Posterior vena cava (tissue), 2 donors: ENCODE measurements at regions not wholly inside any gene's neighbourhood (a gene's known extent, or its start where the extent isn't known, plus 50 kb on each side); places are given as distances from the start of the nearest gene placed in this dataset.

Experiments used
- DNase-seq: peaks from one replicate; pipeline ENCODE4 v3.0.0-alpha.2; 2020; ENCODE audit warnings: low spot score
- intact Hi-C, 2 donors: fragments of 100-400 bp; cut with DNase I; formaldehyde crosslinking; loops; one replicate each; pipeline versions ENCODE4 v1.14.1 to v1.14.2; 2022 to 2023
- donor health status: DM: yes; HTN: yes; CAD: no.
- donor health status: DM: yes; HTN: yes; CAD: no.

- intact Hi-C loops = no loop called here
- DNase-seq = no peak
Observed at GRCh38 chr16:8239443-8239842, 350.9 kb downstream of the TMEM114 start.

GRCh38 chr16:8237452-8237851 is 352.9 kb downstream of the TMEM114 start:
- DNase-seq = no peak
- intact Hi-C loops = no loop called here

GRCh38 chr16:8236816-8237215 is 353.5 kb downstream of the TMEM114 start:
- intact Hi-C loops = no loop called here
- no peak for DNase-seq

GRCh38 chr16:8230497-8230896 is 359.8 kb downstream of the TMEM114 start:
- intact Hi-C loops = no loop called here
- no peak for DNase-seq

GRCh38 chr16:8229011-8229520 is 361.2 kb downstream of the TMEM114 start:
- intact Hi-C loops = no loop called here
- DNase-seq = no peak

- intact Hi-C loops = no loop called here
- no peak for DNase-seq
Observed at GRCh38 chr16:8217201-8217600, 373.1 kb downstream of the TMEM114 start.

- intact Hi-C loops = no loop called here
- DNase-seq = no peak
Observed at GRCh38 chr16:8204769-8205168, 385.5 kb downstream of the TMEM114 start.

- no peak for DNase-seq
- intact Hi-C loops = no loop called here
Observed at GRCh38 chr16:8204096-8204495, 386.2 kb downstream of the TMEM114 start.

GRCh38 chr16:8203101-8203500 is 387.2 kb downstream of the TMEM114 start:
- DNase-seq = no peak
- intact Hi-C loops = no loop called here

- DNase-seq = no peak
- intact Hi-C loops = no loop called here
Observed at GRCh38 chr16:8200839-8201238, 389.5 kb downstream of the TMEM114 start.

- intact Hi-C loops = no loop called here
- DNase-seq = no peak
Observed at GRCh38 chr16:8199390-8199789, 390.9 kb downstream of the TMEM114 start.

GRCh38 chr16:8194794-8195193 is 395.5 kb downstream of the TMEM114 start:
- DNase-seq = no peak
- intact Hi-C loops = no loop called here

GRCh38 chr16:8188841-8189240 is 401.5 kb downstream of the TMEM114 start:
- intact Hi-C loops = no loop called here
- DNase-seq = no peak

GRCh38 chr16:8187782-8188372 is 402.4 kb downstream of the TMEM114 start:
- no peak for DNase-seq
- intact Hi-C loops = no loop called here

GRCh38 chr16:8184854-8185253 is 405.5 kb downstream of the TMEM114 start:
- DNase-seq = no peak
- intact Hi-C loops = no loop called here

- intact Hi-C loops = no loop called here
- DNase-seq = no peak
Observed at GRCh38 chr16:8183176-8184099, 406.9 kb downstream of the TMEM114 start.

GRCh38 chr16:8182761-8183160 is 407.6 kb downstream of the TMEM114 start:
- DNase-seq = no peak
- intact Hi-C loops = no loop called here

GRCh38 chr16:8179615-8180014 is 410.7 kb downstream of the TMEM114 start:
- intact Hi-C loops = no loop called here

GRCh38 chr16:8178271-8178670 is 412.0 kb downstream of the TMEM114 start:
- intact Hi-C loops = no loop called here
- DNase-seq = no peak

More at GRCh38 chr16:8179615-8180014, 410.7 kb downstream of the TMEM114 start:
- DNase-seq = no peak

- intact Hi-C loops = no loop called here
- no peak for DNase-seq
Observed at GRCh38 chr16:8175411-8175810, 414.9 kb downstream of the TMEM114 start.
